Upper lobe of left lung (tissue), 6 donors: ENCODE measurements at regions not wholly inside any gene's neighbourhood (a gene's known extent, or its start where the extent isn't known, plus 50 kb on each side); places are given as distances from the start of the nearest gene placed in this dataset.
A peak's percentile ranks its signal among the peaks of the same experiment; 100 is the strongest.

Experiments used
- ATAC-seq, 2 donors: fragments of 200-7000 bp; cut with Tn5 transposase; one replicate each; pipeline ENCODE4 v1.9.1; 2022; ENCODE audit warnings: mild to moderate bottlenecking in 2 of 2, moderate library complexity in 2 of 2; ENCODE audit not compliant: low FRiP score in 2 of 2
- DNase-seq, 2 donors: peaks; one replicate each; pipeline ENCODE4 v3.0.0-alpha.2; 2019 to 2020
- H3K27ac ChIP-seq, 4 donors: fragments of 200-600 bp; sonication (generic); one replicate each; pipeline ENCODE4 v1.5.1; 2016 to 2019
- H3K27me3 ChIP-seq, 4 donors: fragments of 200-600 bp; sonication (generic); one replicate each; pipeline ENCODE4 v1.5.1; 2017 to 2019
- H3K36me3 ChIP-seq, 4 donors: fragments of 200-600 bp; sonication (generic); one replicate each; pipeline ENCODE4 v1.5.1; 2016 to 2019
- H3K4me1 ChIP-seq, 4 donors: fragments of 200-600 bp; sonication (generic); one replicate each; pipeline ENCODE4 v1.5.1; 2018 to 2019
- H3K4me3 ChIP-seq, 4 donors: fragments of 200-600 bp; sonication (generic); one replicate each; pipeline ENCODE4 v1.5.1; 2017 to 2019; ENCODE audit warnings: mild to moderate bottlenecking in 2 of 4, moderate library complexity in 1 of 4
- H3K9me3 ChIP-seq, 4 donors: fragments of 200-600 bp; sonication (generic); one replicate each; pipeline ENCODE4 v1.5.1; 2018 to 2019
- CTCF ChIP-seq, 6 experiments: fragments of 450-650 bp in 4 of 6; fragments of 200-600 bp in 2 of 6; sonication (generic) in 2 of 6; IDR thresholded peaks; one replicate each; pipeline ENCODE4 v1.5.1; 2016 to 2019; ENCODE audit warnings: antibody characterized with exemption in 6 of 6
- EP300 ChIP-seq, 4 donors: sonication (generic); formaldehyde crosslinking; IDR thresholded peaks; one replicate each; pipeline ENCODE4 v1.5.1; 2017; ENCODE audit warnings: antibody characterized with exemption in 4 of 4, control low read depth in 2 of 4
- POLR2A ChIP-seq, 4 donors: fragments of 450-650 bp; IDR thresholded peaks; one replicate each; pipeline ENCODE4 v1.5.1; 2016 to 2017; ENCODE audit warnings: antibody characterized with exemption in 4 of 4, mild to moderate bottlenecking in 2 of 4
- POLR2AphosphoS5 ChIP-seq, 2 donors: sonication (generic); formaldehyde crosslinking; IDR thresholded peaks; one replicate each; pipeline ENCODE4 v1.5.1; 2017; ENCODE audit warnings: antibody characterized with exemption in 2 of 2
- WGBS, 2 donors: methylation state at CpG; one replicate each; pipeline ENCODE4 v1.1.5; 2017 to 2018; 5-methylcytosine and 5-hydroxymethylcytosine counted together
- donor health status: DM: no; HTN: no; CAD: no; lungs with moderate emphysema.
- donor health status: DM: no; HTN: yes; CAD: no; lungs with severe emphysema.

GRCh38 chr1:99180915-99181314 lies 83.4 kb upstream of the PLPPR4 start:
- H3K27ac ChIP-seq: peak overlapping the region in 1 of 4 donors; percentile 21
- no peaks in the 10 kb centered on the region for H3K4me1 ChIP-seq
- no peak overlapping the region for H3K4me3 ChIP-seq
- TF ChIP-seq POLR2AphosphoS5 (IDR thresholded peaks at IDR 0.05) (no peak), POLR2A (IDR thresholded peaks at IDR 0.05) (no peak), CTCF (IDR thresholded peaks at IDR 0.05) (no peak), EP300 (IDR thresholded peaks at IDR 0.05) (no peak)
- ATAC-seq (no peak), DNase-seq (no peak)
- H3K36me3 ChIP-seq: no peaks in the 10 kb centered on the region
- WGBS, 2 donors: 83 to 85% methylated on average over 2 of the region's 2 CpGs
- H3K27me3 ChIP-seq: no peaks in the 10 kb centered on the region
- H3K9me3 ChIP-seq: no peaks in the 10 kb centered on the region

- ATAC-seq: peak in 1 of 2 donors; percentile 41
- TF ChIP-seq POLR2AphosphoS5 (IDR thresholded peaks at IDR 0.05): no peak
- no peak for TF ChIP-seq CTCF (IDR thresholded peaks at IDR 0.05)
- no peak for TF ChIP-seq POLR2A (IDR thresholded peaks at IDR 0.05)
- TF ChIP-seq EP300 (IDR thresholded peaks at IDR 0.05): no peak
- Histone ChIP-seq H3K4me1 (no peaks in the 10 kb centered on the region), H3K4me3 (no peak overlapping the region), H3K27ac (no peak overlapping the region), H3K9me3 (no peaks in the 10 kb centered on the region), H3K36me3 (no peaks in the 10 kb centered on the region), H3K27me3 (no peaks in the 10 kb centered on the region)
- WGBS, 2 donors: 79% methylated on average over 2 of the region's 2 CpGs
- DNase-seq: no peak
These were observed 82.4 kb upstream of the PLPPR4 start for GRCh38 chr1:99181892-99182291.

- DNase-seq (no peak), ATAC-seq (no peak)
- Histone ChIP-seq H3K4me3 (no peak overlapping the region), H3K27ac (no peak overlapping the region), H3K27me3 (no peaks in the 10 kb centered on the region), H3K36me3 (no peaks in the 10 kb centered on the region), H3K9me3 (no peaks in the 10 kb centered on the region), H3K4me1 (no peaks in the 10 kb centered on the region)
- WGBS, 2 donors: 72 to 82% methylated on average over 3 of the region's 3 CpGs
- TF ChIP-seq POLR2A (IDR thresholded peaks at IDR 0.05): no peak
- TF ChIP-seq EP300 (IDR thresholded peaks at IDR 0.05): no peak
- no peak for TF ChIP-seq CTCF (IDR thresholded peaks at IDR 0.05)
- TF ChIP-seq POLR2AphosphoS5 (IDR thresholded peaks at IDR 0.05): no peak
These were observed 79.1 kb upstream of the PLPPR4 start for GRCh38 chr1:99185196-99185595.

GRCh38 chr1:99193431-99193830 lies 70.9 kb upstream of the PLPPR4 start:
- Histone ChIP-seq H3K27me3 (no peaks in the 10 kb centered on the region), H3K9me3 (no peaks in the 10 kb centered on the region), H3K36me3 (no peaks in the 10 kb centered on the region), H3K4me3 (no peak overlapping the region), H3K4me1 (no peaks in the 10 kb centered on the region), H3K27ac (no peak overlapping the region)
- no peak for ATAC-seq
- DNase-seq: no peak
- no peak for TF ChIP-seq POLR2AphosphoS5 (IDR thresholded peaks at IDR 0.05)
- TF ChIP-seq POLR2A (IDR thresholded peaks at IDR 0.05): no peak
- no peak for TF ChIP-seq CTCF (IDR thresholded peaks at IDR 0.05)
- 76 to 95% methylated on average over 2 of the region's 2 CpGs for WGBS, 2 donors

- Histone ChIP-seq H3K4me3 (no peak overlapping the region), H3K36me3 (no peaks in the 10 kb centered on the region), H3K9me3 (no peaks in the 10 kb centered on the region), H3K27ac (no peak overlapping the region), H3K4me1 (no peaks in the 10 kb centered on the region), H3K27me3 (no peaks in the 10 kb centered on the region)
- no peak for ATAC-seq
- 74 to 75% methylated on average over 1 of the region's 1 CpG for WGBS, 2 donors
- DNase-seq: no peak
- no peak for TF ChIP-seq EP300 (IDR thresholded peaks at IDR 0.05)
- no peak for TF ChIP-seq POLR2A (IDR thresholded peaks at IDR 0.05)
- no peak for TF ChIP-seq CTCF (IDR thresholded peaks at IDR 0.05)
- TF ChIP-seq POLR2AphosphoS5 (IDR thresholded peaks at IDR 0.05): no peak
These were observed 65.9 kb upstream of the PLPPR4 start for GRCh38 chr1:99198393-99198792.
